Right lobe of liver (tissue), 6 donors: ENCODE measurements at regions not wholly inside any gene's neighbourhood (a gene's known extent, or its start where the extent isn't known, plus 50 kb on each side); places are given as distances from the start of the nearest gene placed in this dataset.

Experiments
- ATAC-seq, 4 donors: fragments of 200-7000 bp; cut with Tn5 transposase; one replicate each; pipeline ENCODE4 v1.9.1; 2020; ENCODE audit warnings: mild to moderate bottlenecking in 4 of 4, moderate library complexity in 4 of 4
- DNase-seq, 3 donors: peaks; one replicate each; pipeline ENCODE4 v3.0.0-alpha.2; 2020
- H3K27ac ChIP-seq, 3 donors: fragments of 200-600 bp; one replicate each; pipeline ENCODE4 v1.8.0; 2022
- H3K27me3 ChIP-seq, 2 donors: fragments of 200-600 bp; one replicate each; pipeline ENCODE4 v1.8.0; 2022
- H3K36me3 ChIP-seq, 4 donors: fragments of 200-600 bp; sonication (generic) in 1 of 4; one replicate each; pipeline versions ENCODE4 v1.5.1 to v1.8.0; 2017 to 2022; ENCODE audit warnings: control low read depth in 1 of 4
- H3K4me1 ChIP-seq, 4 donors: fragments of 200-600 bp; sonication (generic) in 1 of 4; one replicate each; pipeline versions ENCODE4 v1.5.1 to v1.8.0; 2017 to 2022; ENCODE audit warnings: control low read depth in 1 of 4
- H3K4me3 ChIP-seq, 3 donors: fragments of 200-600 bp; one replicate each; pipeline ENCODE4 v1.8.0; 2022
- H3K9me3 ChIP-seq, 4 donors: fragments of 200-600 bp; sonication (generic) in 1 of 4; one replicate each; pipeline versions ENCODE4 v1.5.1 to v1.8.0; 2017 to 2022; ENCODE audit warnings: control low read depth in 1 of 4
- CTCF ChIP-seq, 4 donors: fragments of 200-600 bp in 3 of 4; fragments of 450-650 bp in 1 of 4; IDR thresholded peaks; one replicate each; pipeline versions ENCODE4 v1.5.1 to v1.8.0; 2016 to 2022; ENCODE audit warnings: antibody characterized with exemption in 4 of 4, mild to moderate bottlenecking in 2 of 4
- POLR2A ChIP-seq: fragments of 450-650 bp; IDR thresholded peaks from one replicate; pipeline ENCODE4 v1.6.1; 2017; ENCODE audit warnings: antibody characterized with exemption, mild to moderate bottlenecking
- WGBS: methylation state at CpG from one replicate; pipeline ENCODE4 v1.1.6; 2018; ENCODE audit warnings: low coverage, low lambda C conversion rate; ENCODE audit not compliant: insufficient coverage; ENCODE audit errors: missing lambda C conversion rate; 5-methylcytosine and 5-hydroxymethylcytosine counted together
- intact Hi-C, 2 donors: fragments of 100-400 bp; cut with DNase I; formaldehyde crosslinking; loops; one replicate each; pipeline versions ENCODE4 v1.11.2 to v1.14.1; 2022
- donor health status: DM: no; HTN: yes; CAD: no.
- donor health status: DM: no; HTN: no; CAD: no.
- donor health status: DM: no; HTN: no; CAD: no.
- donor health status: DM: no; HTN: yes; CAD: no.
- donor health status: DM: no; HTN: yes; CAD: no.

- ATAC-seq = no peak
These were observed 681.7 kb upstream of the PTBP2 start for GRCh38 chr1:96039910-96040309.

GRCh38 chr1:96041470-96041869 lies 680.1 kb upstream of the PTBP2 start:
- H3K36me3 ChIP-seq = no peaks in the 10 kb centered on the region
- DNase-seq (no peak), ATAC-seq (no peak)
- H3K27me3 ChIP-seq = no peaks in the 10 kb centered on the region
- H3K4me1 ChIP-seq = no peaks in the 10 kb centered on the region
- TF ChIP-seq CTCF (IDR thresholded peaks at IDR 0.05) = no peak
- no peak for TF ChIP-seq POLR2A
- intact Hi-C loops = no loop called here
- H3K9me3 ChIP-seq = no peaks in the 10 kb centered on the region
- H3K4me3 ChIP-seq = no peak overlapping the region
- H3K27ac ChIP-seq = no peak overlapping the region
- WGBS = 73% methylated on average over 4 of the region's 4 CpGs

More at GRCh38 chr1:96039910-96040309, 681.7 kb upstream of the PTBP2 start:
- DNase-seq = no peak
- H3K36me3 ChIP-seq = no peaks in the 10 kb centered on the region
- TF ChIP-seq CTCF (IDR thresholded peaks at IDR 0.05) (no peak), POLR2A (no peak)
- no peaks in the 10 kb centered on the region for H3K9me3 ChIP-seq
- no peak overlapping the region for H3K27ac ChIP-seq
- H3K4me3 ChIP-seq = no peak overlapping the region
- H3K27me3 ChIP-seq = no peaks in the 10 kb centered on the region
- H3K4me1 ChIP-seq = no peaks in the 10 kb centered on the region
- intact Hi-C loops = no loop called here

GRCh38 chr1:96048572-96049212 lies 672.9 kb upstream of the PTBP2 start:
- Histone ChIP-seq H3K4me3 (no peak overlapping the region), H3K9me3 (no peaks in the 10 kb centered on the region), H3K27me3 (no peaks in the 10 kb centered on the region), H3K27ac (no peak overlapping the region), H3K36me3 (no peaks in the 10 kb centered on the region), H3K4me1 (no peaks in the 10 kb centered on the region)
- no peak for DNase-seq
- no peak for ATAC-seq
- TF ChIP-seq CTCF (IDR thresholded peaks at IDR 0.05) = no peak
- no peak for TF ChIP-seq POLR2A
- intact Hi-C loops = no loop called here
- 75% methylated on average over 1 of the region's 2 CpGs for WGBS

GRCh38 chr1:96049759-96050409 lies 671.7 kb upstream of the PTBP2 start:
- Histone ChIP-seq H3K27ac (no peak overlapping the region), H3K27me3 (no peaks in the 10 kb centered on the region), H3K4me1 (no peaks in the 10 kb centered on the region), H3K9me3 (no peaks in the 10 kb centered on the region), H3K36me3 (no peaks in the 10 kb centered on the region), H3K4me3 (no peak overlapping the region)
- TF ChIP-seq CTCF (IDR thresholded peaks at IDR 0.05) = no peak
- TF ChIP-seq POLR2A = no peak
- no peak for ATAC-seq
- 31% methylated on average over 3 of the region's 3 CpGs for WGBS
- no peak for DNase-seq
- intact Hi-C loops = no loop called here
